H1 (cell line): ENCODE measurements at regions not wholly inside any gene's neighbourhood (a gene's known extent, or its start where the extent isn't known, plus 50 kb on each side); places are given as distances from the start of the nearest gene placed in this dataset.

ENCODE experiments used
- CTCF ChIA-PET: fragments of 300-600 bp; sonication (Branson Sonifier 250); formaldehyde crosslinking; loops from one replicate; lab custom pipeline; 2021; ENCODE audit not compliant: partially characterized antibody; lab: Charles Lee
- POLR2A ChIA-PET: fragments of 300-600 bp; sonication (Branson Sonifier 250); formaldehyde crosslinking; loops from one replicate; lab custom pipeline; 2021; ENCODE audit warnings: inconsistent platforms; ENCODE audit not compliant: partially characterized antibody; lab: Charles Lee
- DNase-seq, 2 experiments: peaks; one replicate each; pipeline versions ENCODE4 v3.0.0 to v3.0.0-alpha.2; 2010 to 2022; ENCODE audit warnings: low spot score in 2 of 2, low read depth in 1 of 2, mixed read lengths in 1 of 2
- FAIRE-seq: peaks from 2 replicates; lab custom pipeline; 2011; peaks lifted over from hg19 to GRCh38; lab: Jason Lieb, UNC
- H2AFZ ChIP-seq: 2 replicates; pipeline ENCODE4 v1.8.1; 2012; ENCODE audit warnings: low read length, inconsistent platforms
- H2AK5ac ChIP-seq: 2 replicates; pipeline ENCODE4 v1.6.1; 2013; ENCODE audit warnings: low read depth, low read length
- H2BK120ac ChIP-seq: replicated peaks from 2 replicates; pipeline ENCODE3; 2013; ENCODE audit warnings: low read depth, low read length, inconsistent platforms
- H2BK12ac ChIP-seq: 2 replicates; pipeline ENCODE4 v1.6.1; 2013; ENCODE audit warnings: low read depth, low read length
- H2BK15ac ChIP-seq: 2 replicates; pipeline ENCODE4 v1.6.1; 2013; ENCODE audit warnings: low read length
- H2BK20ac ChIP-seq: 2 replicates; pipeline ENCODE4 v1.6.1; 2013; ENCODE audit warnings: low read length
- H2BK5ac ChIP-seq: 2 replicates; pipeline ENCODE4 v1.6.1; 2013; ENCODE audit warnings: low read depth, low read length
- H3K14ac ChIP-seq: 2 replicates; pipeline ENCODE4 v1.6.1; 2013; ENCODE audit warnings: inconsistent platforms; ENCODE audit not compliant: insufficient read length
- H3K18ac ChIP-seq: 2 replicates; pipeline ENCODE4 v1.6.1; 2013; ENCODE audit warnings: low read length; ENCODE audit errors: extremely low read depth
- H3K23ac ChIP-seq: 2 replicates; pipeline ENCODE4 v1.6.1; 2013; ENCODE audit warnings: inconsistent platforms; ENCODE audit not compliant: insufficient read length
- H3K23me2 ChIP-seq: 2 replicates; pipeline ENCODE4 v1.6.1; 2013; ENCODE audit warnings: low read depth, low read length
- H3K27ac ChIP-seq: 2 replicates; pipeline ENCODE4 v1.6.1; 2011; ENCODE audit warnings: low read depth, low read length, inconsistent platforms
- H3K27me3 ChIP-seq, 4 experiments: replicated peaks in 1 of 4; 1 replicate in 1 of 4; 2 replicates in 3 of 4; pipeline versions ENCODE4 v1.6.1 to v1.8.1; 2011 to 2013; ENCODE audit warnings: low read length in 3 of 4, mild to moderate bottlenecking in 3 of 4, inconsistent platforms in 2 of 4, mixed read lengths in 2 of 4, moderate library complexity in 1 of 4; ENCODE audit not compliant: control insufficient read depth in 3 of 4, insufficient read depth in 3 of 4; ENCODE audit errors: extremely low read depth in 1 of 4
- H3K36me3 ChIP-seq, 4 experiments: 2 replicates each; pipeline versions ENCODE4 v1.6.1 to v1.8.1; 2011 to 2013; ENCODE audit warnings: mild to moderate bottlenecking in 4 of 4, low read length in 3 of 4, moderate library complexity in 2 of 4, control low read depth in 1 of 4, inconsistent platforms in 1 of 4; ENCODE audit not compliant: insufficient read depth in 4 of 4, control insufficient read depth in 2 of 4
- H3K4ac ChIP-seq: replicated peaks from 2 replicates; pipeline ENCODE3; 2013; ENCODE audit warnings: low read length, low read depth, mixed read lengths, inconsistent platforms; ENCODE audit not compliant: insufficient read length
- H3K4me1 ChIP-seq, 4 experiments: replicated peaks in 1 of 4; 1 replicate in 1 of 4; 2 replicates in 3 of 4; pipeline versions ENCODE4 v1.6.1 to v1.8.1; 2011 to 2013; ENCODE audit warnings: low read length in 3 of 4, inconsistent platforms in 2 of 4, mixed read lengths in 1 of 4; ENCODE audit not compliant: insufficient read depth in 4 of 4, control insufficient read depth in 3 of 4
- H3K4me2 ChIP-seq, 2 experiments: 2 replicates each; pipeline versions ENCODE4 v1.6.1 to v1.8.1; 2011 to 2013; ENCODE audit warnings: low read depth in 2 of 2, low read length in 2 of 2, control low read depth in 1 of 2, inconsistent platforms in 1 of 2, mild to moderate bottlenecking in 1 of 2; ENCODE audit not compliant: insufficient read depth in 1 of 2
- H3K4me3 ChIP-seq, 4 experiments: fragments of 200-600, 300-600 bp in 1 of 4; sonication (generic), shearing (Covaris generic), sonication (Bioruptor Twin) in 1 of 4; 2 replicates each; pipeline versions ENCODE4 v1.5.1 to v1.8.1; 2011 to 2016; ENCODE audit warnings: low read length in 4 of 4, low read depth in 3 of 4, control low read depth in 2 of 4, inconsistent platforms in 2 of 4, mild to moderate bottlenecking in 2 of 4, mixed read lengths in 1 of 4, moderate library complexity in 1 of 4; ENCODE audit not compliant: insufficient read depth in 2 of 4; ENCODE audit errors: extremely low read depth in 1 of 4
- H3K56ac ChIP-seq: replicated peaks from 2 replicates; pipeline ENCODE3; 2013; ENCODE audit warnings: low read depth, mild to moderate bottlenecking, mixed read lengths, low read length, inconsistent platforms; ENCODE audit not compliant: insufficient read length
- H3K79me1 ChIP-seq: 2 replicates; pipeline ENCODE4 v1.6.1; 2013; ENCODE audit warnings: low read depth, low read length, control low read depth
- H3K79me2 ChIP-seq, 2 experiments: 2 replicates each; pipeline versions ENCODE4 v1.6.1 to v1.8.1; 2012 to 2013; ENCODE audit warnings: low read length in 2 of 2, mild to moderate bottlenecking in 2 of 2, inconsistent platforms in 1 of 2; ENCODE audit not compliant: insufficient read depth in 2 of 2, control insufficient read depth in 1 of 2
- H3K9ac ChIP-seq, 4 experiments: replicated peaks in 1 of 4; 1 replicate in 1 of 4; 2 replicates in 3 of 4; pipeline versions ENCODE4 v1.6.1 to v1.8.1; 2011 to 2013; ENCODE audit warnings: low read depth in 3 of 4, low read length in 3 of 4, control low read depth in 2 of 4, mild to moderate bottlenecking in 2 of 4, moderate library complexity in 2 of 4, inconsistent platforms in 1 of 4; ENCODE audit errors: extremely low read depth in 1 of 4
- H3K9me3 ChIP-seq, 2 experiments: 2 replicates each; pipeline versions ENCODE4 v1.6.1 to v1.8.1; 2012 to 2013; ENCODE audit warnings: mild to moderate bottlenecking in 2 of 2, moderate library complexity in 2 of 2, control low read depth in 1 of 2, inconsistent platforms in 1 of 2, low read depth in 1 of 2, low read length in 1 of 2, mixed read lengths in 1 of 2; ENCODE audit not compliant: insufficient read depth in 2 of 2
- H4K20me1 ChIP-seq, 2 experiments: replicated peaks in 1 of 2; 2 replicates each; pipeline versions ENCODE3 to v1.8.1; 2011 to 2013; ENCODE audit warnings: inconsistent platforms in 2 of 2, low read length in 2 of 2, mild to moderate bottlenecking in 1 of 2; ENCODE audit not compliant: insufficient read depth in 2 of 2, control insufficient read depth in 1 of 2
- H4K5ac ChIP-seq: 2 replicates; pipeline ENCODE4 v1.6.1; 2013; ENCODE audit warnings: low read length, low read depth, mixed read lengths, inconsistent platforms; ENCODE audit not compliant: insufficient read length
- H4K8ac ChIP-seq: 2 replicates; pipeline ENCODE4 v1.8.0; 2013; ENCODE audit warnings: mild to moderate bottlenecking, moderate library complexity, low read length, inconsistent platforms; ENCODE audit not compliant: insufficient read depth; ENCODE audit errors: extremely low read depth
- H4K91ac ChIP-seq: replicated peaks from 2 replicates; pipeline ENCODE3; 2013; ENCODE audit warnings: low read length, mixed read lengths, inconsistent platforms; ENCODE audit not compliant: insufficient read length
- NANOG ChIP-seq: IDR thresholded peaks from 2 replicates; pipeline ENCODE4 v1.6.1; 2011; ENCODE audit warnings: low read length, low read depth, mild to moderate bottlenecking, inconsistent platforms; ENCODE audit not compliant: insufficient read depth, poor library complexity, severe bottlenecking
- SIRT6 ChIP-seq: IDR thresholded peaks from one replicate; pipeline ENCODE4 v1.7.1; 2012; ENCODE audit warnings: low read length, inconsistent platforms
- WGBS, 2 experiments: shearing (Covaris generic) in 1 of 2; methylation state at CpG; one replicate each; pipeline versions ENCODE4 v1.1.6 to v1.1.7; 2013 to 2015; ENCODE audit warnings: low lambda C conversion rate in 2 of 2, mixed read lengths in 2 of 2, inconsistent platforms in 1 of 2, low coverage in 1 of 2, missing lambda C conversion rate in 1 of 2; ENCODE audit not compliant: insufficient replicate concordance in 2 of 2, insufficient coverage in 1 of 2, insufficient read length in 1 of 2; ENCODE audit errors: extremely low coverage in 1 of 2, missing lambda C conversion rate in 1 of 2; 5-methylcytosine and 5-hydroxymethylcytosine counted together

DNA sequence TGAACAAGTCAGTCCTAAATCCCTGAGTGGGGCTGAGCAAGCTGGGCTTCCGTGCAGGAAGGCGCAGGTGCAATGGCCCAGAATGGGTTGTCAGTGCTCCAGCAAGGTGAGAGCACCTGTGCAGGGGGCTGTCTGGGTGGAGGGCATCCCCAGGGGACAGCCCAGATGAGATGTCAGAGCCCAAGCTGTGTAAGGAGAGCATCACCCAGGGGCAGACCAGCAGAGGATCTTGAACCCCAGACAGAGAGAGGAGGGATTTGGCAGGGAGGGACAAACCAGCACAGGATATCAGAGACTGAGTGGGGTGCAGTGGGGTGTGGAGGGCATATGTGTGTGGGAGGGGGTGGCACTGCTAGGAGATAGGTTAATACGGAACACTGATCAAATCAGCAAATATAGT is 114.9 kb upstream of the TMEM45B start:
- Histone ChIP-seq H3K9me3 (no peaks in the 10 kb centered on the region), H3K36me3 (no peaks in the 10 kb centered on the region), H3K79me1 (no peaks in the 10 kb centered on the region), H3K79me2 (no peaks in the 10 kb centered on the region), H4K20me1 (no peaks in the 10 kb centered on the region), H2BK15ac (no peak overlapping the region), H4K91ac (no peak overlapping the region), H2BK120ac (no peak overlapping the region), H3K4me3 (no peak overlapping the region), H2BK20ac (no peak overlapping the region), H2BK5ac (no peak overlapping the region), H3K23ac (no peak overlapping the region), H4K8ac (no peak overlapping the region), H3K27me3 (peaks cover 0 to 3% (median 1%) of the 10 kb centered on the region in 4 experiments; a peak in 3 of 7 replicates), H3K23me2 (peaks cover under 1% of the 10 kb centered on the region; the same call in 1 of the 2 replicates), H3K9ac (no peak overlapping the region), H3K18ac (no peak overlapping the region), H4K5ac (no peak overlapping the region), H3K27ac (no peak overlapping the region), H3K4ac (no peak overlapping the region), H2AFZ (no peak overlapping the region), H2BK12ac (no peak overlapping the region), H2AK5ac (no peak overlapping the region), H3K56ac (no peak overlapping the region), H3K4me2 (no peak overlapping the region), H3K14ac (no peak overlapping the region), H3K4me1 (peaks cover 0 to 2% (median 1%) of the 10 kb centered on the region in 4 experiments; a peak in 2 of 7 replicates)
- 78% methylated on average over 3 of the region's 3 CpGs; no CpG with 5 or more reads in 1 of the 2 experiments for WGBS, 2 experiments
- ChIA-PET POLR2A (no interaction called here), CTCF (interaction anchor here (9.0 kb wide), 1 partner anchor 49 kb away, joined by 91 read pairs; no protein-coding TSS in a partner anchor)
- DNase-seq: no peak
- TF ChIP-seq NANOG: no peak
- TF ChIP-seq SIRT6: no peak
- FAIRE-seq: no peak
